H1 (cell line): ENCODE measurements at regions not wholly inside any gene's neighbourhood (a gene's known extent, or its start where the extent isn't known, plus 50 kb on each side); places are given as distances from the start of the nearest gene placed in this dataset.

Source experiments
- CTCF ChIA-PET: fragments of 300-600 bp; sonication (Branson Sonifier 250); formaldehyde crosslinking; loops from one replicate; lab custom pipeline; 2021; ENCODE audit not compliant: partially characterized antibody; lab: Charles Lee
- POLR2A ChIA-PET: fragments of 300-600 bp; sonication (Branson Sonifier 250); formaldehyde crosslinking; loops from one replicate; lab custom pipeline; 2021; ENCODE audit warnings: inconsistent platforms; ENCODE audit not compliant: partially characterized antibody; lab: Charles Lee
- DNase-seq, 2 experiments: peaks; one replicate each; pipeline versions ENCODE4 v3.0.0 to v3.0.0-alpha.2; 2010 to 2022; ENCODE audit warnings: low spot score in 2 of 2, low read depth in 1 of 2, mixed read lengths in 1 of 2
- FAIRE-seq: peaks from 2 replicates; lab custom pipeline; 2011; peaks lifted over from hg19 to GRCh38; lab: Jason Lieb, UNC
- H2AFZ ChIP-seq: 2 replicates; pipeline ENCODE4 v1.8.1; 2012; ENCODE audit warnings: low read length, inconsistent platforms
- H2AK5ac ChIP-seq: 2 replicates; pipeline ENCODE4 v1.6.1; 2013; ENCODE audit warnings: low read depth, low read length
- H2BK120ac ChIP-seq: replicated peaks from 2 replicates; pipeline ENCODE3; 2013; ENCODE audit warnings: low read depth, low read length, inconsistent platforms
- H2BK12ac ChIP-seq: 2 replicates; pipeline ENCODE4 v1.6.1; 2013; ENCODE audit warnings: low read depth, low read length
- H2BK15ac ChIP-seq: 2 replicates; pipeline ENCODE4 v1.6.1; 2013; ENCODE audit warnings: low read length
- H2BK20ac ChIP-seq: 2 replicates; pipeline ENCODE4 v1.6.1; 2013; ENCODE audit warnings: low read length
- H2BK5ac ChIP-seq: 2 replicates; pipeline ENCODE4 v1.6.1; 2013; ENCODE audit warnings: low read depth, low read length
- H3K14ac ChIP-seq: 2 replicates; pipeline ENCODE4 v1.6.1; 2013; ENCODE audit warnings: inconsistent platforms; ENCODE audit not compliant: insufficient read length
- H3K18ac ChIP-seq: 2 replicates; pipeline ENCODE4 v1.6.1; 2013; ENCODE audit warnings: low read length; ENCODE audit errors: extremely low read depth
- H3K23ac ChIP-seq: 2 replicates; pipeline ENCODE4 v1.6.1; 2013; ENCODE audit warnings: inconsistent platforms; ENCODE audit not compliant: insufficient read length
- H3K23me2 ChIP-seq: 2 replicates; pipeline ENCODE4 v1.6.1; 2013; ENCODE audit warnings: low read depth, low read length
- H3K27ac ChIP-seq: 2 replicates; pipeline ENCODE4 v1.6.1; 2011; ENCODE audit warnings: low read depth, low read length, inconsistent platforms
- H3K27me3 ChIP-seq, 4 experiments: replicated peaks in 1 of 4; 1 replicate in 1 of 4; 2 replicates in 3 of 4; pipeline versions ENCODE4 v1.6.1 to v1.8.1; 2011 to 2013; ENCODE audit warnings: low read length in 3 of 4, mild to moderate bottlenecking in 3 of 4, inconsistent platforms in 2 of 4, mixed read lengths in 2 of 4, moderate library complexity in 1 of 4; ENCODE audit not compliant: control insufficient read depth in 3 of 4, insufficient read depth in 3 of 4; ENCODE audit errors: extremely low read depth in 1 of 4
- H3K36me3 ChIP-seq, 4 experiments: 2 replicates each; pipeline versions ENCODE4 v1.6.1 to v1.8.1; 2011 to 2013; ENCODE audit warnings: mild to moderate bottlenecking in 4 of 4, low read length in 3 of 4, moderate library complexity in 2 of 4, control low read depth in 1 of 4, inconsistent platforms in 1 of 4; ENCODE audit not compliant: insufficient read depth in 4 of 4, control insufficient read depth in 2 of 4
- H3K4ac ChIP-seq: replicated peaks from 2 replicates; pipeline ENCODE3; 2013; ENCODE audit warnings: low read length, low read depth, mixed read lengths, inconsistent platforms; ENCODE audit not compliant: insufficient read length
- H3K4me1 ChIP-seq, 4 experiments: replicated peaks in 1 of 4; 1 replicate in 1 of 4; 2 replicates in 3 of 4; pipeline versions ENCODE4 v1.6.1 to v1.8.1; 2011 to 2013; ENCODE audit warnings: low read length in 3 of 4, inconsistent platforms in 2 of 4, mixed read lengths in 1 of 4; ENCODE audit not compliant: insufficient read depth in 4 of 4, control insufficient read depth in 3 of 4
- H3K4me2 ChIP-seq, 2 experiments: 2 replicates each; pipeline versions ENCODE4 v1.6.1 to v1.8.1; 2011 to 2013; ENCODE audit warnings: low read depth in 2 of 2, low read length in 2 of 2, control low read depth in 1 of 2, inconsistent platforms in 1 of 2, mild to moderate bottlenecking in 1 of 2; ENCODE audit not compliant: insufficient read depth in 1 of 2
- H3K4me3 ChIP-seq, 4 experiments: fragments of 200-600, 300-600 bp in 1 of 4; sonication (generic), shearing (Covaris generic), sonication (Bioruptor Twin) in 1 of 4; 2 replicates each; pipeline versions ENCODE4 v1.5.1 to v1.8.1; 2011 to 2016; ENCODE audit warnings: low read length in 4 of 4, low read depth in 3 of 4, control low read depth in 2 of 4, inconsistent platforms in 2 of 4, mild to moderate bottlenecking in 2 of 4, mixed read lengths in 1 of 4, moderate library complexity in 1 of 4; ENCODE audit not compliant: insufficient read depth in 2 of 4; ENCODE audit errors: extremely low read depth in 1 of 4
- H3K56ac ChIP-seq: replicated peaks from 2 replicates; pipeline ENCODE3; 2013; ENCODE audit warnings: low read depth, mild to moderate bottlenecking, mixed read lengths, low read length, inconsistent platforms; ENCODE audit not compliant: insufficient read length
- H3K79me1 ChIP-seq: 2 replicates; pipeline ENCODE4 v1.6.1; 2013; ENCODE audit warnings: low read depth, low read length, control low read depth
- H3K79me2 ChIP-seq, 2 experiments: 2 replicates each; pipeline versions ENCODE4 v1.6.1 to v1.8.1; 2012 to 2013; ENCODE audit warnings: low read length in 2 of 2, mild to moderate bottlenecking in 2 of 2, inconsistent platforms in 1 of 2; ENCODE audit not compliant: insufficient read depth in 2 of 2, control insufficient read depth in 1 of 2
- H3K9ac ChIP-seq, 4 experiments: replicated peaks in 1 of 4; 1 replicate in 1 of 4; 2 replicates in 3 of 4; pipeline versions ENCODE4 v1.6.1 to v1.8.1; 2011 to 2013; ENCODE audit warnings: low read depth in 3 of 4, low read length in 3 of 4, control low read depth in 2 of 4, mild to moderate bottlenecking in 2 of 4, moderate library complexity in 2 of 4, inconsistent platforms in 1 of 4; ENCODE audit errors: extremely low read depth in 1 of 4
- H3K9me3 ChIP-seq, 2 experiments: 2 replicates each; pipeline versions ENCODE4 v1.6.1 to v1.8.1; 2012 to 2013; ENCODE audit warnings: mild to moderate bottlenecking in 2 of 2, moderate library complexity in 2 of 2, control low read depth in 1 of 2, inconsistent platforms in 1 of 2, low read depth in 1 of 2, low read length in 1 of 2, mixed read lengths in 1 of 2; ENCODE audit not compliant: insufficient read depth in 2 of 2
- H4K20me1 ChIP-seq, 2 experiments: replicated peaks in 1 of 2; 2 replicates each; pipeline versions ENCODE3 to v1.8.1; 2011 to 2013; ENCODE audit warnings: inconsistent platforms in 2 of 2, low read length in 2 of 2, mild to moderate bottlenecking in 1 of 2; ENCODE audit not compliant: insufficient read depth in 2 of 2, control insufficient read depth in 1 of 2
- H4K5ac ChIP-seq: 2 replicates; pipeline ENCODE4 v1.6.1; 2013; ENCODE audit warnings: low read length, low read depth, mixed read lengths, inconsistent platforms; ENCODE audit not compliant: insufficient read length
- H4K8ac ChIP-seq: 2 replicates; pipeline ENCODE4 v1.8.0; 2013; ENCODE audit warnings: mild to moderate bottlenecking, moderate library complexity, low read length, inconsistent platforms; ENCODE audit not compliant: insufficient read depth; ENCODE audit errors: extremely low read depth
- H4K91ac ChIP-seq: replicated peaks from 2 replicates; pipeline ENCODE3; 2013; ENCODE audit warnings: low read length, mixed read lengths, inconsistent platforms; ENCODE audit not compliant: insufficient read length
- BRCA1 ChIP-seq: IDR thresholded peaks from 2 replicates; pipeline ENCODE4 v1.6.1; 2012; ENCODE audit warnings: low read depth, low read length, improper control_type of control experiment
- CBX5 ChIP-seq: fragments of 300-800, 300-1000 bp; sonication (generic); IDR thresholded peaks from 2 replicates; pipeline ENCODE4 v1.7.1; 2016; ENCODE audit warnings: antibody characterized with exemption, low read length, low read depth
- FOSL1 ChIP-seq: IDR thresholded peaks from 2 replicates; pipeline ENCODE4 v1.6.1; 2011; ENCODE audit warnings: mild to moderate bottlenecking, low read depth, low read length, moderate library complexity; ENCODE audit not compliant: insufficient read depth
- JUN ChIP-seq: IDR thresholded peaks from 2 replicates; pipeline ENCODE4 v1.6.1; 2011; ENCODE audit warnings: low read depth, mild to moderate bottlenecking, improper control_type of control experiment, low read length
- JUND ChIP-seq: IDR thresholded peaks from 2 replicates; pipeline ENCODE4 v1.6.1; 2011; ENCODE audit warnings: mild to moderate bottlenecking, improper control_type of control experiment, low read length
- SIX5 ChIP-seq: IDR thresholded peaks from 2 replicates; pipeline ENCODE4 v1.6.1; 2011; ENCODE audit warnings: mild to moderate bottlenecking, low read depth, low read length
- SRF ChIP-seq: IDR thresholded peaks from 2 replicates; pipeline ENCODE4 v1.6.1; 2011; ENCODE audit warnings: mild to moderate bottlenecking, low read depth, low read length, moderate library complexity
- SUZ12 ChIP-seq: fragments of 200-600 bp; sonication (generic); IDR thresholded peaks from 2 replicates; pipeline ENCODE4 v1.6.1; 2012; ENCODE audit warnings: mild to moderate bottlenecking, inconsistent platforms, low read length, moderate library complexity, mixed read lengths
- TAF7 ChIP-seq: optimal IDR thresholded peaks from 2 replicates; pipeline ENCODE3; 2011; ENCODE audit warnings: low read depth, mild to moderate bottlenecking, inconsistent platforms, low read length, moderate library complexity, borderline replicate concordance
- TEAD4 ChIP-seq: IDR thresholded peaks from 2 replicates; pipeline ENCODE4 v1.6.1; 2012; ENCODE audit warnings: low read depth, low read length, inconsistent platforms, mixed read lengths
- ZNF274 ChIP-seq: IDR thresholded peaks from 2 replicates; pipeline ENCODE4 v1.7.0; 2012; ENCODE audit warnings: low read length, borderline replicate concordance; ENCODE audit errors: extremely low read depth
- WGBS, 2 experiments: shearing (Covaris generic) in 1 of 2; methylation state at CpG; one replicate each; pipeline versions ENCODE4 v1.1.6 to v1.1.7; 2013 to 2015; ENCODE audit warnings: low lambda C conversion rate in 2 of 2, mixed read lengths in 2 of 2, inconsistent platforms in 1 of 2, low coverage in 1 of 2, missing lambda C conversion rate in 1 of 2; ENCODE audit not compliant: insufficient replicate concordance in 2 of 2, insufficient coverage in 1 of 2, insufficient read length in 1 of 2; ENCODE audit errors: extremely low coverage in 1 of 2, missing lambda C conversion rate in 1 of 2; 5-methylcytosine and 5-hydroxymethylcytosine counted together
- TF ChIP-seq, protein P1 (sequence below): IDR thresholded peaks from 2 replicates; pipeline ENCODE4 v1.6.1; 2011; ENCODE audit warnings: low read length, improper control_type of control experiment

DNA sequence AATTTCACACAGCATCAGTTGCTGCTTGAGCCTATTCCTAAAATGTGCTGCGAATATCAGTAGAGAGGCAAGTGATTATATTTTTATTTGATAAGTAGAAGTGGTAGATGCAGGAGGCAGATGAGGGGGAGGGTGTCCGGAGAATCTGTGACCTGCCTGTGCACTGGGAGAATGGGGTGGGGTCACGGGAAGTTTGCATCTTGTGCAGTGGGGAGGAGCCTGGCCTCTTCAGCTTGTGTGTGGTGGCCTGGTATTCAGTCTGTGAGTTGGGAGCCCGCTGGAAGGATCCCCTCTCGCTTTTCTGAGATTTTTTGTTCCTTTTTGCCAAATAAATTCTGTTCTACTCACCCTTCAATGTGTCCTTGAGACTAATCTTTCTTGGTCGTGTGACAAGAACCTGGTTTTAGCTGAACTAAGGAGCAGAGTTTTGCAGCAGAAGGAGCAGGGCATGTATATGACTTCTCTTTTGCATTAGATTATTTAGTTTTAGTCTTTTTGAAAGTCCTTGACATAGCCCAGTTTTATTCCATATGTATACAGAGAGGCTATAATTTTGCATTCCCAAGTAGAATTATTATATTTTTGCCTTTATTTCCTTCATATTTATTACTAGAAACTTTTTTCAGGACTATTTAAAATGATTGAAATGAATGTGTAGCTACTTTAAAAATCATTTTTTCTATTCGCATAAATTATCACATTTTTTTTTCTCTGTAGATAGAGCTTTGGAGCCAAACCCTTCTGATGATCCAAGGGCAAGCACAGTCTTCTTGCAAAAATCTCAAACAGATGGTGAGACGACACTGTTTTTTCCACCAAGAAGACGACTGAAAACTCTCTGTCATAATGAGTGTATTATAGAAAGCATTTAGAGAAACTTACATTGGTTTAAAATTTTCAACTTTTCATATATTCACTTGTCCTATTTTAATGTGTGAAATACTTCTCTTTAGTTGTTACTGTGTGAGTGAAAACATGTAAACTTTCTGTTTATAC lies 1257.2 kb downstream of the UQCRFS1 start:
- POLR2A ChIA-PET, result no interaction called here
- no peaks in the 10 kb centered on the region for H3K79me1 ChIP-seq
- H3K9me3 ChIP-seq, result peaks cover 3 to 5% of the 10 kb centered on the region in 2 experiments; a peak in 1 of 4 replicates
- no peaks in the 10 kb centered on the region for H3K23me2 ChIP-seq
- no peaks in the 10 kb centered on the region for H4K20me1 ChIP-seq
- H3K23ac ChIP-seq, result no peak overlapping the region
- H4K8ac ChIP-seq, result no peak overlapping the region
- H3K18ac ChIP-seq, result no peak overlapping the region
- DNase-seq (no peak), FAIRE-seq (no peak)
- H3K4me3 ChIP-seq, result no peak overlapping the region
- no peak overlapping the region for H4K5ac ChIP-seq
- no peak overlapping the region for H3K27ac ChIP-seq
- no peaks in the 10 kb centered on the region for H3K4me1 ChIP-seq
- 0 out of 2 replicates have a peak overlapping the region, but pooled peaks have one; percentile 64 for H2AFZ ChIP-seq
- H3K27me3 ChIP-seq, result no peaks in the 10 kb centered on the region
- no peak overlapping the region for H2BK15ac ChIP-seq
- no peak overlapping the region for H2BK120ac ChIP-seq
- no peak overlapping the region for H3K9ac ChIP-seq
- no peaks in the 10 kb centered on the region for H3K36me3 ChIP-seq
- H3K4me2 ChIP-seq, result no peak overlapping the region
- no peak overlapping the region for H3K56ac ChIP-seq
- 83% methylated on average over 9 of the region's 9 CpGs; no CpG with 5 or more reads in 1 of the 2 experiments for WGBS, 2 experiments
- H2BK20ac ChIP-seq, result no peak overlapping the region
- CTCF ChIA-PET, result interaction anchor here (1.1 kb wide), 1 partner anchor 10 kb away, joined by 3 read pairs; no protein-coding TSS in a partner anchor
- no peaks in the 10 kb centered on the region for H3K79me2 ChIP-seq
- H3K14ac ChIP-seq, result no peak overlapping the region
- no peak overlapping the region for H2BK5ac ChIP-seq
- no peak overlapping the region for H3K4ac ChIP-seq
- H2BK12ac ChIP-seq, result no peak overlapping the region
- no peak overlapping the region for H4K91ac ChIP-seq
- H2AK5ac ChIP-seq, result no peak overlapping the region
- TF ChIP-seq JUND, result no peak
- TF ChIP-seq JUN, result no peak
- TF ChIP-seq, protein P1, sequence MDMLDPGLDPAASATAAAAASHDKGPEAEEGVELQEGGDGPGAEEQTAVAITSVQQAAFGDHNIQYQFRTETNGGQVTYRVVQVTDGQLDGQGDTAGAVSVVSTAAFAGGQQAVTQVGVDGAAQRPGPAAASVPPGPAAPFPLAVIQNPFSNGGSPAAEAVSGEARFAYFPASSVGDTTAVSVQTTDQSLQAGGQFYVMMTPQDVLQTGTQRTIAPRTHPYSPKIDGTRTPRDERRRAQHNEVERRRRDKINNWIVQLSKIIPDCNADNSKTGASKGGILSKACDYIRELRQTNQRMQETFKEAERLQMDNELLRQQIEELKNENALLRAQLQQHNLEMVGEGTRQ, result no peak
- no peak for TF ChIP-seq TAF7
- TF ChIP-seq BRCA1, result no peak
- TF ChIP-seq TEAD4, result no peak
- no peak for TF ChIP-seq SIX5
- no peak for TF ChIP-seq ZNF274
- TF ChIP-seq SRF, result no peak
- no peak for TF ChIP-seq CBX5
- no peak for TF ChIP-seq FOSL1
- TF ChIP-seq SUZ12, result no peak
